Spinal cord (tissue), 9 donors: ENCODE measurements at regions not wholly inside any gene's neighbourhood (a gene's known extent, or its start where the extent isn't known, plus 50 kb on each side); places are given as distances from the start of the nearest gene placed in this dataset.

Source experiments
- DNase-seq, 6 donors: peaks; one replicate each; pipeline versions ENCODE4 v3.0.0 to v3.0.0-alpha.2; 2013 to 2015; ENCODE audit warnings: low spot score in 6 of 6, low read depth in 4 of 6
- H3K27ac ChIP-seq: one replicate; pipeline ENCODE4 v1.5.1; 2013; ENCODE audit warnings: low read depth, low read length, control low read depth
- H3K27me3 ChIP-seq: one replicate; pipeline ENCODE4 v1.6.1; 2013; ENCODE audit warnings: low read length; ENCODE audit not compliant: control insufficient read depth, insufficient read depth
- H3K36me3 ChIP-seq: one replicate; pipeline ENCODE4 v1.6.1; 2013; ENCODE audit warnings: low read length; ENCODE audit not compliant: control insufficient read depth, insufficient read depth
- H3K4me1 ChIP-seq: one replicate; pipeline ENCODE4 v1.6.1; 2013; ENCODE audit warnings: low read length; ENCODE audit not compliant: control insufficient read depth, insufficient read depth
- H3K4me3 ChIP-seq: one replicate; pipeline ENCODE4 v1.5.1; 2013; ENCODE audit warnings: low read depth, low read length, control low read depth
- H3K9me3 ChIP-seq: one replicate; pipeline ENCODE4 v1.6.1; 2013; ENCODE audit warnings: low read length; ENCODE audit not compliant: control insufficient read depth, insufficient read depth
- WGBS: methylation state at CpG from one replicate; pipeline ENCODE4 v1.1.5; 2013; ENCODE audit warnings: missing lambda C conversion rate; ENCODE audit not compliant: insufficient coverage; 5-methylcytosine and 5-hydroxymethylcytosine counted together
- donor health status: healthy.

- H3K9me3 ChIP-seq, result no peaks in the 10 kb centered on the region
- no peak overlapping the region for H3K4me3 ChIP-seq
- H3K36me3 ChIP-seq, result no peaks in the 10 kb centered on the region
- peaks cover 30% of the 10 kb centered on the region for H3K4me1 ChIP-seq
- no peaks in the 10 kb centered on the region for H3K27me3 ChIP-seq
- peak overlapping the region; percentile 67 for H3K27ac ChIP-seq
- no peak for DNase-seq
Observed at GRCh38 chr2:158743879-158744278, 51.2 kb upstream of the DAPL1 start.

GRCh38 chr2:158745067-158745865, 49.9 kb upstream of the DAPL1 start:
- 16% methylated on average over 15 of the region's 16 CpGs for WGBS
- Histone ChIP-seq H3K4me3 (no peak overlapping the region), H3K27me3 (no peaks in the 10 kb centered on the region), H3K36me3 (no peaks in the 10 kb centered on the region), H3K4me1 (peaks cover 30% of the 10 kb centered on the region), H3K27ac (peak overlapping the region; percentile 61), H3K9me3 (no peaks in the 10 kb centered on the region)
- peak; percentile 62 to 97 (median 76) for DNase-seq
